Activated T-cell treated with anti-CD3 and anti-CD28 coated beads, Interleukin-2, amount 50 U/mL, for 72 hours (primary cell): ENCODE measurements at regions not wholly inside any gene's neighbourhood (a gene's known extent, or its start where the extent isn't known, plus 50 kb on each side); places are given as distances from the start of the nearest gene placed in this dataset.

Experiments
- ATAC-seq, 2 donors: fragments of 150-1000 bp; cut with Tn5 transposase; replicated peaks in 1 of 2; 2 replicates each; pipeline ENCODE4 v1.10.0; 2021; ENCODE audit warnings: moderate library complexity in 2 of 2, mild to moderate bottlenecking in 1 of 2
- DNase-seq, 2 donors: peaks; one replicate each; pipeline ENCODE4 v3.0.0; 2021 to 2022; ENCODE audit warnings: mixed read lengths in 1 of 2
- H3K27ac Mint-ChIP-seq: one replicate; pipeline ENCODE4 v1.8.0; 2022; ENCODE audit warnings: mild to moderate bottlenecking, moderate library complexity, mixed read lengths
- H3K27me3 Mint-ChIP-seq: one replicate; pipeline ENCODE4 v1.8.0; 2022; ENCODE audit warnings: low read depth, mixed read lengths
- H3K36me3 Mint-ChIP-seq, 2 donors: one replicate each; pipeline ENCODE4 v1.8.0; 2022; ENCODE audit warnings: mixed read lengths in 2 of 2, mild to moderate bottlenecking in 1 of 2; ENCODE audit not compliant: insufficient read depth in 2 of 2
- H3K4me1 Mint-ChIP-seq: one replicate; pipeline ENCODE4 v1.8.0; 2022; ENCODE audit warnings: low read depth, mixed read lengths
- H3K4me3 Mint-ChIP-seq, 2 donors: one replicate each; pipeline ENCODE4 v1.8.0; 2022; ENCODE audit warnings: mild to moderate bottlenecking in 2 of 2, mixed read lengths in 2 of 2, moderate library complexity in 2 of 2
- H3K9me3 Mint-ChIP-seq, 2 donors: one replicate each; pipeline ENCODE4 v1.8.0; 2022; ENCODE audit warnings: mixed read lengths in 2 of 2

- H3K36me3 Mint-ChIP-seq: no peaks in the 10 kb centered on the region
- H3K4me1 Mint-ChIP-seq: no peaks in the 10 kb centered on the region
- H3K27me3 Mint-ChIP-seq: peaks cover 9% of the 10 kb centered on the region
- H3K4me3 Mint-ChIP-seq: no peak overlapping the region
- ATAC-seq: no peak
- no peaks in the 10 kb centered on the region for H3K9me3 Mint-ChIP-seq
- no peak for DNase-seq
- H3K27ac Mint-ChIP-seq: no peak overlapping the region
Measured at GRCh38 chr2:20526160-20526559, 79.3 kb downstream of the RHOB start.

- no peak overlapping the region for H3K4me3 Mint-ChIP-seq
- no peaks in the 10 kb centered on the region for H3K36me3 Mint-ChIP-seq
- DNase-seq (no peak), ATAC-seq (no peak)
- peaks cover 9% of the 10 kb centered on the region for H3K27me3 Mint-ChIP-seq
- H3K9me3 Mint-ChIP-seq: no peaks in the 10 kb centered on the region
- H3K4me1 Mint-ChIP-seq: no peaks in the 10 kb centered on the region
- H3K27ac Mint-ChIP-seq: no peak overlapping the region
Measured at GRCh38 chr2:20526708-20527107, 79.8 kb downstream of the RHOB start.

- Mint-ChIP-seq H3K27me3 (peaks cover 9% of the 10 kb centered on the region), H3K4me3 (no peak overlapping the region), H3K36me3 (no peaks in the 10 kb centered on the region), H3K9me3 (no peaks in the 10 kb centered on the region), H3K27ac (no peak overlapping the region), H3K4me1 (no peaks in the 10 kb centered on the region)
- ATAC-seq: no peak
- no peak for DNase-seq
Measured at GRCh38 chr2:20528713-20529112, 81.8 kb downstream of the RHOB start.

- H3K27ac Mint-ChIP-seq: no peak overlapping the region
Measured at GRCh38 chr2:20530520-20530919, 83.6 kb downstream of the RHOB start.

DNA sequence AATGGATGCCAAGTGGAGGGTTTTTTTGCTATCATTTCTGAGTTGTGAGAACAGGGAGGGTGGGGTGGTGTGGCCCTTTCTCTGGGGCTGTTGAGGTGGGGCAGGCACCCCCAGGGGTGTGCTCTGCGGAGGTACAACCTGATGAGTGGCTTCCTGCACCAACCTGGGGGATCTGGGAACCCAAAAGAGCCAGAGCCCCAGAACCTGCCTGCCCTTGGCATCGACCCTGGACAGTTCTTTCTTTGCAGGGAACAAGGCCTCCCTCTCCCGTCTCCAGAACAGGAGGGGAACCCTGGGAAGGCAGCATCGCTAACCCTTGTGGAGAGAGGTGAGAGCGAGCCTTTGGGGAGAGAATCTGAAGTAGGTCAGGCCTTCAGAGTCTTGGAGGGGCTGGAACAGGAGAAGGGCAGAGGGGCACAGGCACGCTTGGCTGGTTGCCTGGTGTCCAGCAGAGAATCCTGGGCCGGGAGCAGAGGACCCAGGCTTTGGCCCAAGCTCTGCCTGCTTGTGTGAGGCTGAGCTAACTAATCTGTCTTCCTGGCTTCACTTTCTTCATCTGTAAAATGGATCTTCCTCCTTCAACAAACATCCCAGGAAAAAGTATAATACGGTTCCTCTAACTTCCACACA, 84.9 kb downstream of the RHOB start:
- Mint-ChIP-seq H3K4me3 (no peak overlapping the region), H3K27me3 (no peaks in the 10 kb centered on the region), H3K4me1 (no peaks in the 10 kb centered on the region), H3K27ac (no peak overlapping the region), H3K36me3 (no peaks in the 10 kb centered on the region), H3K9me3 (no peaks in the 10 kb centered on the region)
- ATAC-seq: no peak
- no peak for DNase-seq

More at GRCh38 chr2:20530520-20530919, 83.6 kb downstream of the RHOB start:
- Mint-ChIP-seq H3K4me3 (no peak overlapping the region), H3K27me3 (no peaks in the 10 kb centered on the region), H3K4me1 (no peaks in the 10 kb centered on the region), H3K9me3 (no peaks in the 10 kb centered on the region), H3K36me3 (no peaks in the 10 kb centered on the region)
- DNase-seq (no peak), ATAC-seq (no peak)

- H3K9me3 Mint-ChIP-seq: no peaks in the 10 kb centered on the region
- no peak overlapping the region for H3K4me3 Mint-ChIP-seq
- H3K4me1 Mint-ChIP-seq: no peaks in the 10 kb centered on the region
- H3K36me3 Mint-ChIP-seq: no peaks in the 10 kb centered on the region
- no peak overlapping the region for H3K27ac Mint-ChIP-seq
- DNase-seq: no peak
- no peak for ATAC-seq
- H3K27me3 Mint-ChIP-seq: no peaks in the 10 kb centered on the region
Measured at GRCh38 chr2:20532634-20533437, 86.0 kb downstream of the RHOB start.

- Mint-ChIP-seq H3K4me3 (no peak overlapping the region), H3K27me3 (no peaks in the 10 kb centered on the region), H3K9me3 (no peaks in the 10 kb centered on the region), H3K4me1 (no peaks in the 10 kb centered on the region), H3K27ac (no peak overlapping the region), H3K36me3 (no peaks in the 10 kb centered on the region)
- no peak for ATAC-seq
- DNase-seq: no peak
Measured at GRCh38 chr2:20533993-20534622, 87.2 kb downstream of the RHOB start.

DNA sequence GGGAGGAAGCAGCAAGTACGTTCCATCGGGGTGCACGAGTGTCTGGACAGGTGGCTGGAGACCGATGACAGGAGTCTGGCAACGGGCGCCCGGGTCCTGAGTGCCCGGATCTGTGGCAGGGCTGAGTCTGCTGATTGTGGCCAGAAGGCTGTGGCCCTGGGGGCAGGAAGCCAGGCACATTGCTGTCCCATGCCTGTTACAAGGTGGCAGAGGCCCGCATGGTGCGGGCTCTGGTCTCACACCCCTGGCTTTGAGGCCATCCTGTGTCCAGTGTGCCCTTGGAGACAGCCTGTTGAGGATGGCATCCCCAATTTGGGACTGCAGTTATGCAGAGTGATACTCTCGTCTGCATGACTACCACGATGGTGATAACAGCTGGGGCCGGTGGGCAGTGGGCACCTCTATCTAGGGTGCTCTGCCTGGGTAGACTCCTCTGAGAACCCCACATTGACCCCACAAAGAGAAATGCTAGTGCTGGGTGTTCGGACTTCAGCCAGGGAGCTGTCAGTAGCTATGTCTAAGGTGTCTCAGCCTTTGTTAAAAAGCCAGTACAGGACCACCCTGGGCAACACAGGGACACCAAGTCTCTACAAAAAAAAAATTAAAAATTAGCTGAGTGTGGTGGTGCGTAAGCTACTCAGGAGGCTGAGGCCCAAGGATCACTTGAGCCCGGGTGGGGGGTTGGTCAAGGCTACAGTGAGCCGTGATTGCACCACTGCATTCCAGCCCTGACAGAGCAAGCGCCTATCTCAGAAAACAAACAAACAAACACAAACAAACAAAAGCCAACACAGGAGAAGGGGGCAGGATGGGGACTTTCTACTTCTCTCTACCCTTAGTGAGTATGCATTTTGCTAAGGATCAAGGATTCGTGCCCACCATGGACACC, 88.3 kb downstream of the RHOB start:
- no peaks in the 10 kb centered on the region for H3K36me3 Mint-ChIP-seq
- no peak for ATAC-seq

DNA sequence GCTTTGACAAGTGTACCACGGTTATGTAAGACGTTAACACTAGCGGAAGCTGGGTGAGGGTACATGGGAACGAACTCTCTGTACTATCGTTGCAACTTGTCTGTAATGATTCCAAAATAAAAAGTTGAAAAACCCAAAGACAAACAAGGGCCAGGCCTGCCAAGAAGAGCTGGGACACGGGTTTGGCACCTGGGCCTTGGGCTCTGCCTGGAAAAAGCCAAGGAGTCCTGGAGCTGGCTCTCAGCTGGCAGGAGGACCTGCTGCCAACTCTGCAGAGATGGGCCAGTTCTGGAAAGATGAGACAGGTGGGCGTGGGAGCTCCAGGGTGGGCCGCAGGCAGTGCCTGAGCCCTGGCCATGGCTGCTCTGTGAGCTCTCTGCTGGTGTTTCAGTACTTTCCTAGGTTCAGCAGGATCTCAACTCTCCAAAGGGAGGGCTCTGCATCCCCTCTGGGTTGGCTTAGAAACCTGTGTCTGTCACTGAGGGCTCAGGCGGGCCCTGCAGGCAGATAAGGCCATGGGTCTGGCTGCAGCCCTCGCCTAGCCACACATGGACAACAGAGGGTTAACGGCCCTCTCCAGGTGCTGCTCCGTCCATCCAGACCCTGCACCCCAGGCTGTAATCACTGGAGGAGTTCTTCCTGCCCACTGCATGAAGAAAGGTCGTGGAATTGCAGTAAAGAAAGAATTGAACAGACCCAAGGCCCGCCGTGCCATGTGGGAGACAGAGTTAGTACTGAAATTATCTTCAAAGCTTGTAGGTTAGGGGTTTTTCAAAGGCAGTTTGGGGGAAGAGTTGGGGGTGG, 89.9 kb downstream of the RHOB start:
- no peaks in the 10 kb centered on the region for H3K27me3 Mint-ChIP-seq
- ATAC-seq: no peak
- no peak overlapping the region for H3K4me3 Mint-ChIP-seq
- no peak for DNase-seq
- no peak overlapping the region for H3K27ac Mint-ChIP-seq
- H3K36me3 Mint-ChIP-seq: no peaks in the 10 kb centered on the region
- H3K4me1 Mint-ChIP-seq: no peaks in the 10 kb centered on the region
- no peaks in the 10 kb centered on the region for H3K9me3 Mint-ChIP-seq

More for the DNA sequence above, 88.3 kb downstream of the RHOB start:
- Mint-ChIP-seq H3K4me3 (no peak overlapping the region), H3K4me1 (no peaks in the 10 kb centered on the region), H3K27me3 (no peaks in the 10 kb centered on the region), H3K27ac (no peak overlapping the region), H3K9me3 (no peaks in the 10 kb centered on the region)
- DNase-seq: no peak

DNA sequence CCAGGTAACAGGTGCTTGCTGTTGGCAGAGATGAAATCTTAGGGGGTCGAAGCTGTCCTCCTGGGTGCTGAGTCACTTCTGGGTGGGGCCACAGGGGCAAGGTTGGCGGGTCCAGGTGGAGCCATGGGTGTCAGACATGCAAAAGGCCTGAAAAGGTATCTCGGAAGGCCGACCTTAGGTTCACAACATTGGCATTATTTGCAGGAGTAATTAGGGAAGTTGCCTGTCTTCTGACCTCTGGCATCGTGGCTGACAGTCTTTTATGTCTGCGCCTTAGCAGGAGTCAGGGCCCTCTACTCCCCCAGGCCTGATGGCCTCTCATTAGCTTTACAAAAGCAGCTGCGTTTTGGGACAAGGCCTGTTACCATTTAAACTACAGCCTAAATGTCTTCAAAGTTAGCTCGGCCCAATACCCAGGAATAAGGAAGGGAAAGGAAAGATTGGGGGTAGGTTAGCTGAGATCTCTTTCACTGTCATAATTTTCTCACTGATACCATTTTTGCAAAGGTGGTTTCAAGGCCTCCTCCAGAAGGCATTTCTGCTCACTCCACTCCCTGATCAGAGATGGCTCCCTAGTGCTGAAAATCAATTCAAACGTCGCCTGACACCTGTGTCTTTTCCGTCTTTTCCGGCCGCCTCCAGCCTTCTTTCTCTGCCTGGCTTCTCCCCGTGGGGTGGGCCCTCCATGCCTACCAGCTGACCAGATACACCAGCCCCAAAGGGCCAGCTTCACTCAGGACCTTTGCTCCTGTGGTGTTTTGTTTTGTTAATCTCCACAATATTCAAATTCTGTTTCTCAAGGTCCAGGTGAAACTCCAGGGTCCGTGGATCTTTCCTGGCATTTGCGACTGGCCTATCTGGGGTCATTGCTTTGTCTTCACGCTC, 90.8 kb downstream of the RHOB start:
- H3K9me3 Mint-ChIP-seq: no peaks in the 10 kb centered on the region
- ATAC-seq: no peak
- no peak overlapping the region for H3K4me3 Mint-ChIP-seq
- no peaks in the 10 kb centered on the region for H3K36me3 Mint-ChIP-seq
- no peaks in the 10 kb centered on the region for H3K27me3 Mint-ChIP-seq
- no peak overlapping the region for H3K27ac Mint-ChIP-seq
- H3K4me1 Mint-ChIP-seq: no peaks in the 10 kb centered on the region
- DNase-seq: no peak

DNA sequence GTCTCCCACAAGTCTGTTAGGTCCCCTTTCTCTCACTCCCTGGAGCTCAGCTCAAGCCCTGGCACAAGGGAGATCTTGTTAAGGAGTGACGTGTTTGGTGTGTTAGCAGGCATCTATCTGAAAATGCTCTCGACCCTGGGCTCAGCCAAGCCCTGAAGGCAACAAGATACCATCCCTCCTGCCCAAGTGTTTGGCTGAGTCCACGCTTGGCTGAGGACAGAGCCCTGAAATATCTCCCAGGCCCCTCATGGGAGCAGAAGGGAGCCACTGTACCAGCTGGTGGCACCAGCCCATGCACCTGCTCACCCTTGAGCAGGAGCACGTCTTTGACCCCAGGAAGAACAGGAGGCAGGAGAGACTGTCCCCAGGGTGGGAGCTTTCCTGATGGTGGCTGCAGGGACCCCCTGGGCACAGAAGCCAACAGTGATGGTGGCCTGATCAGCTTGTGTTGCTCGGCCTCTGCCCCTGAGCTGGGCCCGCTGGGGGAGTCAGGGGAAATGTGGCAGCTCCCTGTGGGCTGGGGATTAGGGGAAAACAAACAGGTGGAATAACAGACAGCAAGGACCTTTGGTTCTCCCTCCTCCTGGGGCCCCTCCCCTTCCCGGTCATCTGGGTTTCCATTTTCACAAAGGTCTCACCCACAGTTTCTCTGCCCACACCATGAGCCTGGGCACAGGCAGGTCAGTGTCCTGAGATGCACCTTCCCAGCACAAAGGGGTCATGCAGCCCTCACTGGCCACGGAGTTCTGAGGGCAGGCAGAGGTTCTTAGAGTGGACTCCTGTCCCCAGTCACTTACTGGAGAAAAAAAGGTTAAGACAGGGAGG, 91.6 kb downstream of the RHOB start:
- no peak overlapping the region for H3K4me3 Mint-ChIP-seq
- H3K4me1 Mint-ChIP-seq: no peaks in the 10 kb centered on the region
- no peaks in the 10 kb centered on the region for H3K9me3 Mint-ChIP-seq
- H3K27ac Mint-ChIP-seq: no peak overlapping the region
- DNase-seq: no peak
- peak in 1 of 2 donors; percentile 8 for ATAC-seq
- no peaks in the 10 kb centered on the region for H3K36me3 Mint-ChIP-seq
- H3K27me3 Mint-ChIP-seq: no peaks in the 10 kb centered on the region
